Kidney (tissue), 13 donors: ENCODE measurements at regions not wholly inside any gene's neighbourhood (a gene's known extent, or its start where the extent isn't known, plus 50 kb on each side); places are given as distances from the start of the nearest gene placed in this dataset.

Experiments used
- DNase-seq, 5 donors: peaks; one replicate each; pipeline ENCODE4 v3.0.0-alpha.2; 2013 to 2020
- FAIRE-seq: peaks from 2 replicates; lab custom pipeline; 2012; peaks lifted over from hg19 to GRCh38; lab: Jason Lieb, UNC
- H3K27ac ChIP-seq, 2 donors: one replicate each; pipeline ENCODE4 v1.7.0; 2013; ENCODE audit warnings: low read depth in 2 of 2, low read length in 2 of 2, inconsistent platforms in 1 of 2
- H3K27me3 ChIP-seq: one replicate; pipeline ENCODE4 v1.7.1; 2013; ENCODE audit warnings: low read length, inconsistent platforms; ENCODE audit not compliant: control insufficient read depth, insufficient read depth
- H3K36me3 ChIP-seq, 3 donors: one replicate each; pipeline versions ENCODE4 v1.7.0 to v1.7.1; 2013; ENCODE audit warnings: low read length in 3 of 3, control low read depth in 1 of 3, inconsistent platforms in 1 of 3; ENCODE audit not compliant: insufficient read depth in 3 of 3, control insufficient read depth in 2 of 3
- H3K4me1 ChIP-seq, 3 donors: one replicate each; pipeline versions ENCODE4 v1.7.0 to v1.7.1; 2013; ENCODE audit warnings: low read length in 3 of 3, inconsistent platforms in 1 of 3, low read depth in 1 of 3; ENCODE audit not compliant: control insufficient read depth in 2 of 3, insufficient read depth in 2 of 3
- H3K4me3 ChIP-seq, 3 donors: one replicate each; pipeline versions ENCODE4 v1.7.0 to v1.8.1; 2013; ENCODE audit warnings: low read length in 3 of 3, control low read depth in 1 of 3, inconsistent platforms in 1 of 3
- H3K9ac ChIP-seq, 3 donors: one replicate each; pipeline versions ENCODE4 v1.7.0 to v1.7.1; 2013; ENCODE audit warnings: low read length in 3 of 3, control low read depth in 1 of 3, inconsistent platforms in 1 of 3
- H3K9me3 ChIP-seq, 3 donors: one replicate each; pipeline versions ENCODE4 v1.7.0 to v1.7.1; 2013; ENCODE audit warnings: low read length in 3 of 3, control low read depth in 1 of 3, inconsistent platforms in 1 of 3; ENCODE audit not compliant: control insufficient read depth in 2 of 3, insufficient read depth in 1 of 3
- intact Hi-C: fragments of 100-400 bp; cut with DNase I; formaldehyde crosslinking; loops from one replicate; pipeline ENCODE4 v1.11.1; 2022
- TF ChIP-seq, protein P1 (sequence below): IDR thresholded peaks from 3 replicates; pipeline ENCODE4 v1.5.1; 2012; ENCODE audit warnings: mild to moderate bottlenecking, moderate library complexity, borderline replicate concordance; ENCODE audit not compliant: insufficient read depth; ENCODE audit errors: extremely low read depth
- donor health status: control.
- donor health status: control.
- donor health status: control.
- donor health status: control.
- donor health status: control.
- donor health status: DM: yes; HTN: yes; CAD: no.
- donor health status: Normal renal cell carcinoma (clear cell type).

DNA sequence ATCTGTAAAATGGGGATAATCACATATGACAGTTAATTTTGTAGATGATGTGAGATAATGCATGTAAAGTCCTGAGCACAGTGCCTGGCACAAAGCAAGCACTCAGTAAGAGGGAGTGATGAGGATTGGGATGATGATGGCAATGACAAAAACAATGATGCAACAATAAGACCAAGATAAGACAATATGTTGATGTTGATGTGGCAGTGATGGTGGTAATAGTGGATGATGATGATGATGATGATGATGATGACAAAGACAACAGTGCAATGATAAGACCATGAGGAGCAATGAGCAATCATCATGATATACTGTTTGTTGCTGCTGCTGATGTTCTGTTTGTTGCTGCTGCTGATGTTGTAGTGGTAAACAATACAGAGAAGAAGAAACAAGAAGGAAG lies 344.1 kb downstream of the NPIPA8 start:
- Histone ChIP-seq H3K9me3 (peaks cover 0 to 1% (median 0%) of the 10 kb centered on the region in 3 donors), H3K36me3 (no peaks in the 10 kb centered on the region), H3K9ac (no peak overlapping the region), H3K4me3 (no peak overlapping the region), H3K27ac (no peak overlapping the region), H3K27me3 (no peaks in the 10 kb centered on the region), H3K4me1 (no peaks in the 10 kb centered on the region)
- DNase-seq (no peak), FAIRE-seq (no peak)
- TF ChIP-seq, protein P1, sequence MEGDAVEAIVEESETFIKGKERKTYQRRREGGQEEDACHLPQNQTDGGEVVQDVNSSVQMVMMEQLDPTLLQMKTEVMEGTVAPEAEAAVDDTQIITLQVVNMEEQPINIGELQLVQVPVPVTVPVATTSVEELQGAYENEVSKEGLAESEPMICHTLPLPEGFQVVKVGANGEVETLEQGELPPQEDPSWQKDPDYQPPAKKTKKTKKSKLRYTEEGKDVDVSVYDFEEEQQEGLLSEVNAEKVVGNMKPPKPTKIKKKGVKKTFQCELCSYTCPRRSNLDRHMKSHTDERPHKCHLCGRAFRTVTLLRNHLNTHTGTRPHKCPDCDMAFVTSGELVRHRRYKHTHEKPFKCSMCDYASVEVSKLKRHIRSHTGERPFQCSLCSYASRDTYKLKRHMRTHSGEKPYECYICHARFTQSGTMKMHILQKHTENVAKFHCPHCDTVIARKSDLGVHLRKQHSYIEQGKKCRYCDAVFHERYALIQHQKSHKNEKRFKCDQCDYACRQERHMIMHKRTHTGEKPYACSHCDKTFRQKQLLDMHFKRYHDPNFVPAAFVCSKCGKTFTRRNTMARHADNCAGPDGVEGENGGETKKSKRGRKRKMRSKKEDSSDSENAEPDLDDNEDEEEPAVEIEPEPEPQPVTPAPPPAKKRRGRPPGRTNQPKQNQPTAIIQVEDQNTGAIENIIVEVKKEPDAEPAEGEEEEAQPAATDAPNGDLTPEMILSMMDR, result no peak
- intact Hi-C loops, result no loop called here

DNA sequence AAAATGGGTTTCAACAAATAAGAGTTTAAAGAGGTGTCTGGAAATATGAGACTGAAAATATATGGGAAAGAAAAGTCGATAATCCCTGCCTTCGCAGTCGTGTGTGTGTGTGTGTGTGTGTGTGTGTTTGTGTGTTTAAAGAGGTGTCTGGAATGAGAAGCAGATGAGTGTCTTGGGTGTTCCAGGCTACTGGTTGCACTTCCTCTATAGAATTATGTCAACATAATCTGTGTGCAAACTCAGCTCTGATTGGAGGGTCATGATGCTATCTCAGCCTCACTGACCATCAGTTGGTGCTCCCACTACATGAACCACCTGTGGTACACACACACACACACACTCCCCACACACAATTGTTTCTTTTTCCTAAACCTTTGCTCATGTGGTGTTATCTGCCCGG lies 347.3 kb downstream of the NPIPA8 start:
- FAIRE-seq, result no peak
- H3K9ac ChIP-seq, result no peak overlapping the region
- no peak overlapping the region for H3K27ac ChIP-seq
- no peaks in the 10 kb centered on the region for H3K4me1 ChIP-seq
- DNase-seq, result no peak
- TF ChIP-seq, protein P1, result no peak
- H3K36me3 ChIP-seq, result no peaks in the 10 kb centered on the region
- peaks cover 0 to 1% (median 0%) of the 10 kb centered on the region in 3 donors for H3K9me3 ChIP-seq
- intact Hi-C loops, result no loop called here
- no peak overlapping the region for H3K4me3 ChIP-seq
- H3K27me3 ChIP-seq, result no peaks in the 10 kb centered on the region

DNA sequence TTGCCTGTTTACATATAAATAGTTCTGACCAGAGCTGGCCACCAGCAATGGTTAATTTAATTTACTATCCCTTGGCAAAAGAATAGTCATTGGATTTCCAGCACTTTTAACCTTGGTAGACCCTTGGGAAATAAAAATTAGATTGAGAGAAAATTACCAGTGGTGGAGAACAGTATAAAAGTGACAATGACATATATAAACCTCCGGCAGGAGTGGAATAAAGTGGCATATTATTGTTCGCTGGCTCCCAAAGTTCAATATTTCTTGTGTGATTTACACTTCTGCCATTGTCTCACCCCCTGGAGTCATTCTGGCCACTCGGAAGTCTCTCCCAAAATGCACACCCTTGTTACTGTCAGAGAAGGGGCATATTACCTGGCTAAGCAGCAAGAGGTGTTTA lies 347.7 kb downstream of the NPIPA8 start:
- DNase-seq (no peak), FAIRE-seq (no peak)
- no peak overlapping the region for H3K27ac ChIP-seq
- H3K4me1 ChIP-seq, result no peaks in the 10 kb centered on the region
- TF ChIP-seq, protein P1, result no peak
- H3K9ac ChIP-seq, result no peak overlapping the region
- intact Hi-C loops, result no loop called here
- peaks cover 0 to 1% (median 0%) of the 10 kb centered on the region in 3 donors for H3K9me3 ChIP-seq
- H3K4me3 ChIP-seq, result no peak overlapping the region
- no peaks in the 10 kb centered on the region for H3K27me3 ChIP-seq
- no peaks in the 10 kb centered on the region for H3K36me3 ChIP-seq

DNA sequence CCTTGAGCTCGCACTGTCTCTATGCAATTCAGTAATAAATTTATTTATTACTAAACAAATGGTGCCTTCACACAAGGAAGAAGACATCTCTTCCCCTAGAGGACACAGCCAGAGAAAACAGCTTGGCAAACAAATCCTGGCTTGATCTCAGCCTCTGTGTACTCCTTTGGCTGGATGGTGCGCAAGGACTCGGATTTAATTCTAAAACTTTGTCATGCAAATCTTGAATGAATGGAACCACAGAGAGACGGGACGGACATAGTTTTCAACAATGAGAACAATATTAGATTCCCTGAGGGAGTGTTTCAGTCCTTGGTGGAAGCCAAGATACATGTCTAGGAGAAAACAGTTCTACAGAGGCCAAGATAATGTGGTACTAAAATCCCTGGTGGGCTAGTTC lies 349.5 kb downstream of the NPIPA8 start:
- Histone ChIP-seq H3K27me3 (no peaks in the 10 kb centered on the region), H3K9me3 (no peaks in the 10 kb centered on the region), H3K9ac (no peak overlapping the region), H3K4me1 (no peaks in the 10 kb centered on the region), H3K27ac (no peak overlapping the region), H3K4me3 (no peak overlapping the region), H3K36me3 (no peaks in the 10 kb centered on the region)
- TF ChIP-seq, protein P1, result no peak
- intact Hi-C loops, result no loop called here
- no peak for DNase-seq
- FAIRE-seq, result no peak
